ENCODE measurements at regions not wholly inside any gene's neighbourhood (a gene's known extent, or its start where the extent isn't known, plus 50 kb on each side); places are given as distances from the start of the nearest gene placed in this dataset.

DNA sequence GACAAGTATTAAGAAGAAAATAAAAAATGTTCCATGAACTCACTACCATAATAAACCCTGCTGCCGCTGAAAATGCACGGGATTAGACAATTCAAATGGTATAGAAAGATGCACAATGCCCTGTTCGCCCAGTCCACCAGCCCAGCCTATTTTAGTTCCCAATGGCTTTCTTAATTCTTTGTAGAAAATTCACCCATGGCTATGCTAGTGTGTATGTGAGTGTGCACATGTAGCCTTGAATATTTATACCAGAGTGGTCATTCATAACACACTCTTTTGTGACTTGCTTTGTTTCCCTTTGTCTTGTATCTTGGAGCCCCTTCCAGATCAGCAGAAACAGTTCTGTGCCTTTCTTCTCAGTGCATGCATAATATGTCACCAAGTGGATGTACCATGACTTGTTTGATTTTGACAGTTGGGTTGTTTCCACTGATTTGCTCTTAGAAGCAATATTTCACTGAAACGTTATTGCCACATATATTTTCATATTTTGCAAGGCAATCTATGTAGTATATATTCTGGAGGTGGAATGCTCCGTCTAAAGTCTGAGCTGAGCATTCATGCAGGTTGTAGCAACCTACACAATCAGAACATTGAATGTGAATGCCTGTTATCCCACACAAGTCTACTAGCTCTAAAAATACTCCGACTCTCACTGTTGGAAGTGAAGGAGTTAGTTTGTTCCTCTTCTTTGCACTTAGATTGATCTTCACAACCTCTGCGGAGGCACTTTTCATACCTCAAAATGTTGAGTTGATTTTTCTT, 383.0 kb upstream of the EEF2KMT start:
- no peak for DNase-seq (ENCODE audit: low read depth)

DNA sequence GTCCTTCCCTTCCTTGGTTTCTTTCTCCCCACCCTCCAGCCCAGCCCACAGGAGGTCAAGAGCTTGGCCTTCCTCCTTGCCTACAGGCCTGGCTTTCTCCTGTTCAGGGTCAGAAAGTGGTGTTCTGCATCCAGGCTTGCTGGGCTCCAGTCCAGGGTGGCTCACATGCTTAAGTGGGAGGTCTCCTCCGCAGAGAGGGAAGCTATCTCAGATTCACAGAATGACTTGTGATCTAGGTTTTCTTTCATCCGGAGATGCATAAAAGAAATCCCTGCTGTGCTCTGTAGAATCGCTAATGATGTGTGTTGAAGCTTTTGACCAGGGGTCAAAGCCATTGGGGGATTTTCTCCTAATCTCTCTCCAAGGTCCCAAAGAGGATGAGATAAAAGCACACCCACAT, 382.3 kb upstream of the EEF2KMT start:
- no peak for DNase-seq (ENCODE audit: low read depth)

DNA sequence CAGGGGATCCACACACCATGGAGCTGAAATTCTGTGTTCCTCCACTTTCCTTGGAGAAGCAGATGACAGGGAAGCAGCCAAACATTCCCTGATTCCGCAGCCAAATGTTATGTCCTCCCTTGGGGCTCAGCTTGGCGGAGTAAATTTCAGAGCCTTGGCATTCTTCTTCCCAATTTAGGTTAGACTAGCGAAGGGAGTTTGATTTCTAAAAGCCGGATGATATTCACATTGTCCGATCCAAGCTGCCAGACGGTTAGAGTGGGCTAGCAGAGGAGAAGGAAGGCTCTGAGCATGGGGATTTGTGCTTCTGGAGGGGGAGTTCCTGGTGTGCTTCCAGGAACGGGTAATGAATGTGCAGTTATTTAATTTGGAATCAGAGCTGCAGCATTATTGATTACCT, 380.4 kb upstream of the EEF2KMT start:
- DNase-seq (ENCODE audit: low read depth): no peak

DNA sequence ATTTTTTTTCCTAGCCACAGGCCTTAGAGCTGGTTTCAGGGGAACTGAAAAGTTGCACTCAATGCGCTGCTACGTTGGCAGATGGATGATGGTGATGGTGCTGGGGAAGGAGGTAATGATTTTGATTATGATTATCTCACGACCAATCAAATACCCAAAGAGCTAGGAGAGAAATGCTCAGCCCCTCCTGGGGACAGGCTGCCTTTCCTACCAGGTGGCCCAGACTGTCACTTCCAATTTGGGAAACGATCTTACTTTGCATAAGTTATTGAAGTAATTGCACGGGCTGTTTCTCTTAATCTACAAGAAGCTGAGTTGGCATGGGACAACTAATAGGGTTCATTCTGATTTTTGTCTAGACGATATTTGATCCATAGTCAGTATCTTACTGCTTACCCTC, 379.7 kb upstream of the EEF2KMT start:
- no peak for DNase-seq (ENCODE audit: low read depth)

DNA sequence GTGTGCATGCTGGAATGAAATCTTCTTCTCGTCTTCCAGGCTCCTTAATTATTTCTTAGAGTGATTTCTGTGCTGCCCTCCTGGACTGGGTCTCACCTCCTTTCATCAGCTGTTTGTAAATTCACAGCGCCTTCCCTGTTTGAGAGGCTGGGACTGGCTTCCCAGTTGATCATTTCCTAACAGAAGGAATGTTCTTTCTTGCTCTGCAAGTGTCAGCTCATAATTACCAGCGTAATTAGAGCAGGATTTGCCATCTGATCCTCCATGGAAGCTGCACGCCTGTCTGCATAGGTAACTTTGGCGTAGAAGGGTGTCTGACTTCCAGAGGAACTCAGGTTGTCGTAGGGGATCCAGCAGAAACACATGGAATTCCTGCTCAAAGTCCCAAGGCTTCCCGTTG, 375.0 kb upstream of the EEF2KMT start:
- no peak for DNase-seq (ENCODE audit: low read depth)

GRCh38 chr16:5468488-5468887, 370.9 kb upstream of the EEF2KMT start:
- no peak for DNase-seq (ENCODE audit: low read depth)

- DNase-seq (ENCODE audit: low read depth): no peak
Observed at GRCh38 chr16:5467552-5467951, 370.0 kb upstream of the EEF2KMT start.

- DNase-seq (ENCODE audit: low read depth): no peak
Observed at GRCh38 chr16:5466551-5466950, 369.0 kb upstream of the EEF2KMT start.

GRCh38 chr16:5465714-5466113, 368.1 kb upstream of the EEF2KMT start:
- no peak for DNase-seq (ENCODE audit: low read depth)

GRCh38 chr16:5463820-5464219, 366.2 kb upstream of the EEF2KMT start:
- no peak for DNase-seq (ENCODE audit: low read depth)

- DNase-seq (ENCODE audit: low read depth): no peak
Observed at GRCh38 chr16:5461574-5461973, 364.0 kb upstream of the EEF2KMT start.

GRCh38 chr16:5461141-5461540, 363.5 kb upstream of the EEF2KMT start:
- DNase-seq (ENCODE audit: low read depth): no peak

DNA sequence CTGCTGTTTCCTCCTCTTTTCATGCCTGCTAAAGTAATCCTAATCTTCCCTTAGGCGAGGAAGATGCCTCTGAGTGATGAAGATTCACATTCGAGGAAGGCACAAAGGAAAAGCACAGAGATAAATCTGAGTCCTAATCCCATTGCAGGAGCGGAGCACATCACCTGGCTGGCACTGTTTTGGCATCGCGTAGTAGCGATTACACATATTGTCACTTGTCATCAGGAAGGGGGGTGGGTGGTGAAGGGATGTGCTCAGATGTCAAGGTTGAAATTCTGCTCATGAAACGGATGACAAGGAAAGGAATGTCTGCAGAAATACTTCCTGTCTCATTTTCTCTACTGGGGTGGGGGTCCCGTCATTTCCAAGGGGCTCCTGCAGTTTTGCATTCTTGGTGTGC, 363.1 kb upstream of the EEF2KMT start:
- no peak for DNase-seq (ENCODE audit: low read depth)

DNA sequence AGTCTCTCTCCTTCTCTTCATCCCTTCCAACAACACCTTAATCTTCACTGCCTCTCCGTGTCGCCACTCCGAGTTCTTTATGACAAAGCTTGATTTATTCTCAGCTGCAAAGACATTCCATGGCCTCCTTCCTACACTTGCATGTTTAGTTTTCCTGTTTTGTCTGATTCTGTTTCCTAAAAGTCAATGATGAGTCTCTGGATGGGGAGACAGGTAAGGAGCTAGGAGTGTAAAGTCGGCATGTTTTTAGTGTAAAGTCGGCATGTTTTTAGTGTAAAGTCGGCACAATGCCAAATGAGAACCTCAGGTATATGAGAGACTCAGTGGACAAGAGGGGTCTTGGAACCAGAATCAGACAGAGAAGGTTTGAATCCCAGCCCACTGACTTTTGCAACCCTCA, 362.3 kb upstream of the EEF2KMT start:
- DNase-seq (ENCODE audit: low read depth): no peak

DNA sequence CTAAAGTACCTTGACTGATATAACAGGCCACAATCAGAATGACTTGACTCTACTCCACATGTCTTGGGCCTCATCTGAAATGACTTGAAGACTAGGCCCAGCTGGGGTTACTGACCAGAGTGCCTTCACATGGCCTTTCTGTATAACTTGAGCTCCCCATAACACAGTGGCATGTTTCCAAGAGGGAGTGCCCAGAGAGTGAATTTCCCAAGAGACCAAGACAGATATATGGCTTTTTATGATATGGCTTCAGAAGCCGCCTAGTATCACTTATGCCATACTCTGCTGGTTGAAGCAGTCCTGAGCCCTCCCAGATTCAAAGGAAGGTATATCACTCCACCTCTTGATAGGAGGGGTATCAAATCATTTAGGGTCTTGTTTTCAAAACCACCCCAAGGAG, 357.5 kb upstream of the EEF2KMT start:
- no peak for DNase-seq (ENCODE audit: low read depth)

- no peak for DNase-seq (ENCODE audit: low read depth)
Observed at GRCh38 chr16:5454349-5454748, 356.8 kb upstream of the EEF2KMT start.

- no peak for DNase-seq (ENCODE audit: low read depth)
Observed at GRCh38 chr16:5451641-5452040, 354.0 kb upstream of the EEF2KMT start.

GRCh38 chr16:5450409-5451104, 353.0 kb upstream of the EEF2KMT start:
- no peak for DNase-seq (ENCODE audit: low read depth)

DNA sequence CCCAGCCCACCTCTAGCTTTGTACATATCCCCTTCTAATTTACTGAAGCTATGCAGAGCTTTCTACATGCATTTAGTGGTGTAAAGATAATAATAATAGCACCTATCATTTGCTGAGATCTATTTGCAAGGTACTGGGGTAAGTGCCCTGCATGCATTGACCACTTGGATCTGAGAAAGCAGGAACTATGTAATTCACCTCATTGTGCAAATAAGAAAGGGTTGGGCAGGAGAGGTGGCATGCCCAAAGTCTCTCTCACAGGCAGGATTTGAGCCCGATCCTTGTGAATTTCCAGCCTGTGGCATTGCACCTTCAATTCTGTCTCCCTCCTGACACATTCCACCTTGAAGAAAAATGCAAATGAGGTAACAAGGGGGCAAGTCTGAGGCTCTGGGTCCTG, 352.3 kb upstream of the EEF2KMT start:
- DNase-seq (ENCODE audit: low read depth): no peak

- no peak for DNase-seq (ENCODE audit: low read depth)
Observed at GRCh38 chr16:5448798-5449197, 351.2 kb upstream of the EEF2KMT start.

GRCh38 chr16:5447734-5448133, 350.1 kb upstream of the EEF2KMT start:
- DNase-seq (ENCODE audit: low read depth): no peak

GRCh38 chr16:5446623-5447240, 349.1 kb upstream of the EEF2KMT start:
- DNase-seq (ENCODE audit: low read depth): no peak

GRCh38 chr16:5444189-5444588, 346.6 kb upstream of the EEF2KMT start:
- DNase-seq (ENCODE audit: low read depth): no peak

Measured in activated T-helper 9 cell treated with anti-CD3 and anti-CD28 coated beads, Interleukin-2, amount 50 U/mL, for 16 hours (primary cell).